Left ventricle myocardium inferior (tissue), 1 donor: ENCODE measurements at regions not wholly inside any gene's neighbourhood (a gene's known extent, or its start where the extent isn't known, plus 50 kb on each side); places are given as distances from the start of the nearest gene placed in this dataset.

ENCODE experiments used
- DNase-seq: peaks from one replicate; pipeline ENCODE4 v3.0.0-alpha.2; 2020
- H3K27ac ChIP-seq: fragments of 200-600 bp; replicated peaks from 2 replicates; pipeline ENCODE4 v1.8.0; 2021
- H3K27me3 ChIP-seq: fragments of 200-600 bp; 2 replicates; pipeline ENCODE4 v1.8.0; 2021; ENCODE audit warnings: low read depth
- H3K36me3 ChIP-seq: fragments of 200-600 bp; 2 replicates; pipeline ENCODE4 v1.8.0; 2021
- H3K4me1 ChIP-seq: fragments of 200-600 bp; 2 replicates; pipeline ENCODE4 v1.8.0; 2021
- H3K4me3 ChIP-seq: fragments of 200-600 bp; 2 replicates; pipeline ENCODE4 v1.8.0; 2021; ENCODE audit warnings: mild to moderate bottlenecking, moderate library complexity
- H3K9me3 ChIP-seq: fragments of 200-600 bp; replicated peaks from 2 replicates; pipeline ENCODE4 v1.8.0; 2021
- intact Hi-C: fragments of 100-400 bp; cut with micrococcal nuclease; formaldehyde crosslinking; loops from one replicate; pipeline ENCODE4 v1.11.0; 2022
- TF ChIP-seq, protein P1 (sequence below): fragments of 200-600 bp; IDR thresholded peaks from 2 replicates; pipeline ENCODE4 v1.8.0; 2021; ENCODE audit warnings: antibody characterized with exemption, mild to moderate bottlenecking, borderline replicate concordance
- donor health status: DM: no; HTN: yes; CAD: no; lungs with severe emphysema.

DNA sequence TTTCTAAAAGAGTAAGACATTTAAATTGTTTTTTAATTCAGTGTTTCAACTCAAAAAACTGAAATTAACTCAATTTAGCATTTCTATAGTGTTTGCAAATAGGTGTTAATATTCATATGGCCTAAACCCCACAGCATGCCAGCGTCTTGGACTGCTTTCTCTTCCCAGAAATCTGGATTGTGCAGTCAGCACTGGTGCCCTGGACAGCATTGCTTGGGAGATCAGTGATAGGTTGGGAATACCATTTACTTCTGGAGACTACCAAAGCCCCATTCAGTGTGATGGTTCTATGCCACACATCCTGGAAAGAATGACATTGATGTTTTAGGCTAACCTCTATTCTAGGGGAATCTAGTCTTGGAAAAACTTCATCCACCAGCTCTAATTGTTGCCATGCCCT is 455.0 kb upstream of the KLHL29 start:
- H3K9me3 ChIP-seq, result no peaks in the 10 kb centered on the region
- TF ChIP-seq, protein P1, sequence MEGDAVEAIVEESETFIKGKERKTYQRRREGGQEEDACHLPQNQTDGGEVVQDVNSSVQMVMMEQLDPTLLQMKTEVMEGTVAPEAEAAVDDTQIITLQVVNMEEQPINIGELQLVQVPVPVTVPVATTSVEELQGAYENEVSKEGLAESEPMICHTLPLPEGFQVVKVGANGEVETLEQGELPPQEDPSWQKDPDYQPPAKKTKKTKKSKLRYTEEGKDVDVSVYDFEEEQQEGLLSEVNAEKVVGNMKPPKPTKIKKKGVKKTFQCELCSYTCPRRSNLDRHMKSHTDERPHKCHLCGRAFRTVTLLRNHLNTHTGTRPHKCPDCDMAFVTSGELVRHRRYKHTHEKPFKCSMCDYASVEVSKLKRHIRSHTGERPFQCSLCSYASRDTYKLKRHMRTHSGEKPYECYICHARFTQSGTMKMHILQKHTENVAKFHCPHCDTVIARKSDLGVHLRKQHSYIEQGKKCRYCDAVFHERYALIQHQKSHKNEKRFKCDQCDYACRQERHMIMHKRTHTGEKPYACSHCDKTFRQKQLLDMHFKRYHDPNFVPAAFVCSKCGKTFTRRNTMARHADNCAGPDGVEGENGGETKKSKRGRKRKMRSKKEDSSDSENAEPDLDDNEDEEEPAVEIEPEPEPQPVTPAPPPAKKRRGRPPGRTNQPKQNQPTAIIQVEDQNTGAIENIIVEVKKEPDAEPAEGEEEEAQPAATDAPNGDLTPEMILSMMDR, result no peak
- H3K27me3 ChIP-seq, result peaks cover 30% of the 10 kb centered on the region
- H3K36me3 ChIP-seq, result no peaks in the 10 kb centered on the region
- intact Hi-C loops, result no loop called here
- H3K4me3 ChIP-seq, result no peak overlapping the region
- no peak for DNase-seq
- H3K4me1 ChIP-seq, result no peaks in the 10 kb centered on the region
- H3K27ac ChIP-seq, result no peak overlapping the region

DNA sequence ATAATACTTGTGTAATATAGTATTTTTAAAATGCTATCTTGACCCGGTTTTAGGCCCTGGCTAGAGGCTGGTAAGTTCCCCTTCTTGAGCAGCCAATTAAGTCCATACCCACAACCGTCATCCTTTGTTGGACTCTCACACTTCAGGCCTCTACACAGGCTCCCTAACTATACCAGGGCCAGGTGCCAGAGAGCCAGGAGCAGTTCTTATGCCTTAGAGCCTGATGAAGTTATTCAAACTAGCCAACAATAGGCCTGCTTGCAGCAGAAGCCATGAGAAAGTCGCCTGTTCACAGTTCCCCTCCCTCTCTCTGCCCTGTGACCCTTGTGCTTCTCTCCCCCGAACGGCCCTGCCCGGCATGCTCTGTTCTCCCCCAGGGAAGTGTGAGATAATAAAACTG is 454.2 kb upstream of the KLHL29 start:
- H3K4me1 ChIP-seq, result no peaks in the 10 kb centered on the region
- TF ChIP-seq, protein P1, result no peak

DNA sequence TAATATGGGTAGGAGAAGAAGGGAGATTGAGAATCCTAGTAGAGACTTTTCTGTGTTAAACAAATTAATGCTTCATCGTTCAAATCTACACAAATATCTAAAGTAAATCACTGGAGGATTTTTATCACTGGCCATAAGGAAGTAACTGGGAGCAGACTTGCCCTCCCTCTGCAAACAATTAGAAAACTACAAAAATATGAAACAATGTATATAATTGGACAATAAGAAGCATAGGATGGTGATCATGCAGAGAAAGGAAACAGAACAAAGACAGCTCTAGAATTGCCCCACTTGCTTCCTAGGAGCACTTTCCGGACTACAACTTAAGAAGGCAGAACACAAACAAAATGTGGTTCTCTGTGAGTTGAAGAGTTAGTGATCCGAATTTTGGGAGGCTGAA is 452.7 kb upstream of the KLHL29 start:
- DNase-seq, result no peak
- intact Hi-C loops, result no loop called here
- TF ChIP-seq, protein P1, result no peak

More for the DNA sequence above, 454.2 kb upstream of the KLHL29 start:
- H3K27me3 ChIP-seq, result peaks cover 25% of the 10 kb centered on the region
- H3K36me3 ChIP-seq, result no peaks in the 10 kb centered on the region
- no peak overlapping the region for H3K4me3 ChIP-seq
- no peaks in the 10 kb centered on the region for H3K9me3 ChIP-seq
- intact Hi-C loops, result no loop called here
- no peak for DNase-seq
- H3K27ac ChIP-seq, result no peak overlapping the region

DNA sequence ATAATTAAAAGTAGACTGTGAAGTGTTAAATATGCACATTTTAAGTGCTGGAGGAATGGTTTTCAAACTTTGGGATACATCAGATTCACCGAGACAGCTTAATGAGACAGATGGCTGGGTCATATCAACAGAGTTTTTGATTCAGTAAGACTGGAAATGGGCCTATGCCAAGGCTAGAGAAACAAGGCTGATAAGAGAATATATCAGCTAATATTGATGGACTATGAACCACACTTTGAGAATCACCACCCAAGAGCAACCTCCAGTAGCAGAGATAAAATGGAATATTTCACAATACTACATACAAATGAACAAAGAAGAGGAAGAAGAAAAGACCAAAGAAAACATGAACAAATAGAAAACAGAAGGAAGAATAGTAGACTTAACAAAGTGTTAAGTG is 450.2 kb upstream of the KLHL29 start:
- intact Hi-C loops, result no loop called here
- no peaks in the 10 kb centered on the region for H3K9me3 ChIP-seq

More for the DNA sequence above, 452.7 kb upstream of the KLHL29 start:
- H3K4me1 ChIP-seq, result no peaks in the 10 kb centered on the region
- H3K27ac ChIP-seq, result no peak overlapping the region
- H3K27me3 ChIP-seq, result peaks cover 10% of the 10 kb centered on the region
- no peak overlapping the region for H3K4me3 ChIP-seq
- H3K36me3 ChIP-seq, result no peaks in the 10 kb centered on the region
- H3K9me3 ChIP-seq, result no peaks in the 10 kb centered on the region

DNA sequence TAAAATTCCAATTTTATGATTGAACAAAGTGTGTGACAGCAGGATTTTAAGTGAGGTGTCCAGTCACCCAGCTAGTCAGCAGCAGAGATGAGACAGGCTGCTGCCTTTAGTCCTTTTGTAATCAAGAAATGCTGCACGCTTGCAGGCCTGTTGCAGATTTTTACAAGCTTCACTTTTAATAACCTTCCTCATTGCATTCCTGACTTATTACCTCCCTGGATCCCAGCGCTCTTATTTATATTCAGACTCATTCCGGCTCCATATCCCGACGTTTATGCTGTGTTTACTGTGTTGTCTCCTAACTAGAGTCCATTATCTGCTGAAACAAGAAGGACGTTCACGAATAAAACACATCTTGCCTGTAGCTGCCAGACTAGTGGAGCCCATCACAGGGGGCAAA is 442.5 kb upstream of the KLHL29 start:
- intact Hi-C loops, result no loop called here
- Histone ChIP-seq H3K27ac (no peak overlapping the region), H3K27me3 (no peaks in the 10 kb centered on the region), H3K9me3 (no peaks in the 10 kb centered on the region), H3K4me3 (no peak overlapping the region), H3K36me3 (no peaks in the 10 kb centered on the region), H3K4me1 (peaks cover 5% of the 10 kb centered on the region)
- no peak for DNase-seq
- TF ChIP-seq, protein P1, result no peak

More for the DNA sequence above, 450.2 kb upstream of the KLHL29 start:
- no peaks in the 10 kb centered on the region for H3K27me3 ChIP-seq
- no peak overlapping the region for H3K27ac ChIP-seq
- DNase-seq, result no peak
- no peaks in the 10 kb centered on the region for H3K4me1 ChIP-seq
- H3K36me3 ChIP-seq, result no peaks in the 10 kb centered on the region
- H3K4me3 ChIP-seq, result no peak overlapping the region
- TF ChIP-seq, protein P1, result no peak

DNA sequence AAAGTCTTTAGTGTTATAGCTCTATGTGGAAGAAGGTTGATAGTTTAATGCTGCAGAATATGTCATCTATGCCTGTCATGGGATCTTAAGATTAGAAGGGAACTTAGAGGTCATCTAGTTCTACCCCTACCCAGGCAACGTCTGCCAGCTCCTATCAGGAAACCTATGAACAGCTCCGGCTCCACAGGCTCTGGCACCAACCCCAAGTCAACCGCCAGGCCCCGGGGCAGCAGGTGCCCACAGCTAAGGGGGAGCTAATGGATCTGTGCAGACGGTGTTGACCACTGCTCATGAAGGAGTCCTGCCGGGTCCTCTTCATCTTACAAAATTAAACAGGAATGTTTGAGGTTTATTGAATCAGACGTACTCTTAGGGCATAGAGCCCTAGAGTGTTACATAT is 440.8 kb upstream of the KLHL29 start:
- Histone ChIP-seq H3K4me3 (no peak overlapping the region), H3K4me1 (peaks cover 5% of the 10 kb centered on the region), H3K27ac (no peak overlapping the region), H3K36me3 (no peaks in the 10 kb centered on the region), H3K27me3 (no peaks in the 10 kb centered on the region), H3K9me3 (no peaks in the 10 kb centered on the region)
- peak; percentile 22 for DNase-seq
- TF ChIP-seq, protein P1, result no peak
- intact Hi-C loops, result no loop called here
